H1 (cell line): ENCODE measurements at regions not wholly inside any gene's neighbourhood (a gene's known extent, or its start where the extent isn't known, plus 50 kb on each side); places are given as distances from the start of the nearest gene placed in this dataset.

Experiments used
- CTCF ChIA-PET: fragments of 300-600 bp; sonication (Branson Sonifier 250); formaldehyde crosslinking; loops from one replicate; lab custom pipeline; 2021; ENCODE audit not compliant: partially characterized antibody; lab: Charles Lee
- POLR2A ChIA-PET: fragments of 300-600 bp; sonication (Branson Sonifier 250); formaldehyde crosslinking; loops from one replicate; lab custom pipeline; 2021; ENCODE audit warnings: inconsistent platforms; ENCODE audit not compliant: partially characterized antibody; lab: Charles Lee
- DNase-seq, 2 experiments: peaks; one replicate each; pipeline versions ENCODE4 v3.0.0 to v3.0.0-alpha.2; 2010 to 2022; ENCODE audit warnings: low spot score in 2 of 2, low read depth in 1 of 2, mixed read lengths in 1 of 2
- FAIRE-seq: peaks from 2 replicates; lab custom pipeline; 2011; peaks lifted over from hg19 to GRCh38; lab: Jason Lieb, UNC
- H2AFZ ChIP-seq: 2 replicates; pipeline ENCODE4 v1.8.1; 2012; ENCODE audit warnings: low read length, inconsistent platforms
- H2AK5ac ChIP-seq: 2 replicates; pipeline ENCODE4 v1.6.1; 2013; ENCODE audit warnings: low read depth, low read length
- H2BK120ac ChIP-seq: replicated peaks from 2 replicates; pipeline ENCODE3; 2013; ENCODE audit warnings: low read depth, low read length, inconsistent platforms
- H2BK12ac ChIP-seq: 2 replicates; pipeline ENCODE4 v1.6.1; 2013; ENCODE audit warnings: low read depth, low read length
- H2BK15ac ChIP-seq: 2 replicates; pipeline ENCODE4 v1.6.1; 2013; ENCODE audit warnings: low read length
- H2BK20ac ChIP-seq: 2 replicates; pipeline ENCODE4 v1.6.1; 2013; ENCODE audit warnings: low read length
- H2BK5ac ChIP-seq: 2 replicates; pipeline ENCODE4 v1.6.1; 2013; ENCODE audit warnings: low read depth, low read length
- H3K14ac ChIP-seq: 2 replicates; pipeline ENCODE4 v1.6.1; 2013; ENCODE audit warnings: inconsistent platforms; ENCODE audit not compliant: insufficient read length
- H3K18ac ChIP-seq: 2 replicates; pipeline ENCODE4 v1.6.1; 2013; ENCODE audit warnings: low read length; ENCODE audit errors: extremely low read depth
- H3K23ac ChIP-seq: 2 replicates; pipeline ENCODE4 v1.6.1; 2013; ENCODE audit warnings: inconsistent platforms; ENCODE audit not compliant: insufficient read length
- H3K23me2 ChIP-seq: 2 replicates; pipeline ENCODE4 v1.6.1; 2013; ENCODE audit warnings: low read depth, low read length
- H3K27ac ChIP-seq: 2 replicates; pipeline ENCODE4 v1.6.1; 2011; ENCODE audit warnings: low read depth, low read length, inconsistent platforms
- H3K27me3 ChIP-seq, 4 experiments: replicated peaks in 1 of 4; 1 replicate in 1 of 4; 2 replicates in 3 of 4; pipeline versions ENCODE4 v1.6.1 to v1.8.1; 2011 to 2013; ENCODE audit warnings: low read length in 3 of 4, mild to moderate bottlenecking in 3 of 4, inconsistent platforms in 2 of 4, mixed read lengths in 2 of 4, moderate library complexity in 1 of 4; ENCODE audit not compliant: control insufficient read depth in 3 of 4, insufficient read depth in 3 of 4; ENCODE audit errors: extremely low read depth in 1 of 4
- H3K36me3 ChIP-seq, 4 experiments: 2 replicates each; pipeline versions ENCODE4 v1.6.1 to v1.8.1; 2011 to 2013; ENCODE audit warnings: mild to moderate bottlenecking in 4 of 4, low read length in 3 of 4, moderate library complexity in 2 of 4, control low read depth in 1 of 4, inconsistent platforms in 1 of 4; ENCODE audit not compliant: insufficient read depth in 4 of 4, control insufficient read depth in 2 of 4
- H3K4ac ChIP-seq: replicated peaks from 2 replicates; pipeline ENCODE3; 2013; ENCODE audit warnings: low read length, low read depth, mixed read lengths, inconsistent platforms; ENCODE audit not compliant: insufficient read length
- H3K4me1 ChIP-seq, 4 experiments: replicated peaks in 1 of 4; 1 replicate in 1 of 4; 2 replicates in 3 of 4; pipeline versions ENCODE4 v1.6.1 to v1.8.1; 2011 to 2013; ENCODE audit warnings: low read length in 3 of 4, inconsistent platforms in 2 of 4, mixed read lengths in 1 of 4; ENCODE audit not compliant: insufficient read depth in 4 of 4, control insufficient read depth in 3 of 4
- H3K4me2 ChIP-seq, 2 experiments: 2 replicates each; pipeline versions ENCODE4 v1.6.1 to v1.8.1; 2011 to 2013; ENCODE audit warnings: low read depth in 2 of 2, low read length in 2 of 2, control low read depth in 1 of 2, inconsistent platforms in 1 of 2, mild to moderate bottlenecking in 1 of 2; ENCODE audit not compliant: insufficient read depth in 1 of 2
- H3K4me3 ChIP-seq, 4 experiments: fragments of 200-600, 300-600 bp in 1 of 4; sonication (generic), shearing (Covaris generic), sonication (Bioruptor Twin) in 1 of 4; 2 replicates each; pipeline versions ENCODE4 v1.5.1 to v1.8.1; 2011 to 2016; ENCODE audit warnings: low read length in 4 of 4, low read depth in 3 of 4, control low read depth in 2 of 4, inconsistent platforms in 2 of 4, mild to moderate bottlenecking in 2 of 4, mixed read lengths in 1 of 4, moderate library complexity in 1 of 4; ENCODE audit not compliant: insufficient read depth in 2 of 4; ENCODE audit errors: extremely low read depth in 1 of 4
- H3K56ac ChIP-seq: replicated peaks from 2 replicates; pipeline ENCODE3; 2013; ENCODE audit warnings: low read depth, mild to moderate bottlenecking, mixed read lengths, low read length, inconsistent platforms; ENCODE audit not compliant: insufficient read length
- H3K79me1 ChIP-seq: 2 replicates; pipeline ENCODE4 v1.6.1; 2013; ENCODE audit warnings: low read depth, low read length, control low read depth
- H3K79me2 ChIP-seq, 2 experiments: 2 replicates each; pipeline versions ENCODE4 v1.6.1 to v1.8.1; 2012 to 2013; ENCODE audit warnings: low read length in 2 of 2, mild to moderate bottlenecking in 2 of 2, inconsistent platforms in 1 of 2; ENCODE audit not compliant: insufficient read depth in 2 of 2, control insufficient read depth in 1 of 2
- H3K9ac ChIP-seq, 4 experiments: replicated peaks in 1 of 4; 1 replicate in 1 of 4; 2 replicates in 3 of 4; pipeline versions ENCODE4 v1.6.1 to v1.8.1; 2011 to 2013; ENCODE audit warnings: low read depth in 3 of 4, low read length in 3 of 4, control low read depth in 2 of 4, mild to moderate bottlenecking in 2 of 4, moderate library complexity in 2 of 4, inconsistent platforms in 1 of 4; ENCODE audit errors: extremely low read depth in 1 of 4
- H3K9me3 ChIP-seq, 2 experiments: 2 replicates each; pipeline versions ENCODE4 v1.6.1 to v1.8.1; 2012 to 2013; ENCODE audit warnings: mild to moderate bottlenecking in 2 of 2, moderate library complexity in 2 of 2, control low read depth in 1 of 2, inconsistent platforms in 1 of 2, low read depth in 1 of 2, low read length in 1 of 2, mixed read lengths in 1 of 2; ENCODE audit not compliant: insufficient read depth in 2 of 2
- H4K20me1 ChIP-seq, 2 experiments: replicated peaks in 1 of 2; 2 replicates each; pipeline versions ENCODE3 to v1.8.1; 2011 to 2013; ENCODE audit warnings: inconsistent platforms in 2 of 2, low read length in 2 of 2, mild to moderate bottlenecking in 1 of 2; ENCODE audit not compliant: insufficient read depth in 2 of 2, control insufficient read depth in 1 of 2
- H4K5ac ChIP-seq: 2 replicates; pipeline ENCODE4 v1.6.1; 2013; ENCODE audit warnings: low read length, low read depth, mixed read lengths, inconsistent platforms; ENCODE audit not compliant: insufficient read length
- H4K8ac ChIP-seq: 2 replicates; pipeline ENCODE4 v1.8.0; 2013; ENCODE audit warnings: mild to moderate bottlenecking, moderate library complexity, low read length, inconsistent platforms; ENCODE audit not compliant: insufficient read depth; ENCODE audit errors: extremely low read depth
- H4K91ac ChIP-seq: replicated peaks from 2 replicates; pipeline ENCODE3; 2013; ENCODE audit warnings: low read length, mixed read lengths, inconsistent platforms; ENCODE audit not compliant: insufficient read length
- CBX5 ChIP-seq: fragments of 300-800, 300-1000 bp; sonication (generic); IDR thresholded peaks from 2 replicates; pipeline ENCODE4 v1.7.1; 2016; ENCODE audit warnings: antibody characterized with exemption, low read length, low read depth
- E2F6 ChIP-seq: IDR thresholded peaks from 2 replicates; pipeline ENCODE4 v1.6.1; 2012; ENCODE audit warnings: inconsistent platforms
- EGR1 ChIP-seq: IDR thresholded peaks from 2 replicates; pipeline ENCODE4 v1.6.1; 2011; ENCODE audit warnings: low read depth, low read length, borderline replicate concordance
- EP300 ChIP-seq, 2 experiments: IDR thresholded peaks; 1 replicate in 1 of 2; 2 replicates in 1 of 2; pipeline ENCODE4 v1.6.1; 2011 to 2012; ENCODE audit warnings: low read depth in 2 of 2, low read length in 2 of 2, mild to moderate bottlenecking in 2 of 2, borderline replicate concordance in 1 of 2, inconsistent platforms in 1 of 2, moderate library complexity in 1 of 2
- JUN ChIP-seq: IDR thresholded peaks from 2 replicates; pipeline ENCODE4 v1.6.1; 2011; ENCODE audit warnings: low read depth, mild to moderate bottlenecking, improper control_type of control experiment, low read length
- KDM5A ChIP-seq: fragments of 200-600 bp; IDR thresholded peaks from 2 replicates; pipeline ENCODE4 v1.7.1; 2012; ENCODE audit warnings: mild to moderate bottlenecking, low read length, inconsistent platforms, mixed read lengths
- MAX ChIP-seq: IDR thresholded peaks from 2 replicates; pipeline ENCODE4 v1.6.1; 2012; ENCODE audit warnings: inconsistent platforms
- NANOG ChIP-seq: IDR thresholded peaks from 2 replicates; pipeline ENCODE4 v1.6.1; 2011; ENCODE audit warnings: low read length, low read depth, mild to moderate bottlenecking, inconsistent platforms; ENCODE audit not compliant: insufficient read depth, poor library complexity, severe bottlenecking
- RAD21 ChIP-seq, 2 experiments: IDR thresholded peaks in 1 of 2; conservative IDR thresholded peaks in 1 of 2; 2 replicates each; pipeline ENCODE4 v1.6.1; 2011; ENCODE audit warnings: low read depth in 2 of 2, low read length in 2 of 2, improper control_type of control experiment in 1 of 2, inconsistent platforms in 1 of 2, mild to moderate bottlenecking in 1 of 2, moderate library complexity in 1 of 2
- TAF1 ChIP-seq: IDR thresholded peaks from 2 replicates; pipeline ENCODE4 v1.6.1; 2011; ENCODE audit warnings: mild to moderate bottlenecking, low read depth, low read length
- TBP ChIP-seq: IDR thresholded peaks from 2 replicates; pipeline ENCODE4 v1.6.1; 2011; ENCODE audit warnings: low read depth, low read length, improper control_type of control experiment
- YY1 ChIP-seq: IDR thresholded peaks from 2 replicates; pipeline ENCODE4 v1.6.1; 2011; ENCODE audit warnings: low read depth, mild to moderate bottlenecking, low read length
- WGBS, 2 experiments: shearing (Covaris generic) in 1 of 2; methylation state at CpG; one replicate each; pipeline versions ENCODE4 v1.1.6 to v1.1.7; 2013 to 2015; ENCODE audit warnings: low lambda C conversion rate in 2 of 2, mixed read lengths in 2 of 2, inconsistent platforms in 1 of 2, low coverage in 1 of 2, missing lambda C conversion rate in 1 of 2; ENCODE audit not compliant: insufficient replicate concordance in 2 of 2, insufficient coverage in 1 of 2, insufficient read length in 1 of 2; ENCODE audit errors: extremely low coverage in 1 of 2, missing lambda C conversion rate in 1 of 2; 5-methylcytosine and 5-hydroxymethylcytosine counted together

- H2BK12ac ChIP-seq, result no peak overlapping the region
- H3K79me2 ChIP-seq, result no peaks in the 10 kb centered on the region
- H4K20me1 ChIP-seq, result no peaks in the 10 kb centered on the region
- no peak overlapping the region for H3K4me3 ChIP-seq
- POLR2A ChIA-PET, result interaction anchor here (0.6 kb wide), 1 partner anchor 13 kb away, joined by 3 read pairs; no protein-coding TSS in a partner anchor
- H3K56ac ChIP-seq, result no peak overlapping the region
- no peak overlapping the region for H2BK120ac ChIP-seq
- H3K36me3 ChIP-seq, result no peaks in the 10 kb centered on the region
- CTCF ChIA-PET, result interaction anchor here (0.9 to 4.4 kb wide), 2 partner anchors 13 to 244 kb away, joined by 3 to 25 read pairs; no protein-coding TSS in a partner anchor
- H3K4me1 ChIP-seq, result no peaks in the 10 kb centered on the region
- H2AFZ ChIP-seq, result no peak overlapping the region
- no peak overlapping the region for H3K9ac ChIP-seq
- no peaks in the 10 kb centered on the region for H3K79me1 ChIP-seq
- no peak for TF ChIP-seq CBX5
- TF ChIP-seq TAF1, result no peak
- no peak for TF ChIP-seq EGR1
- no peak for TF ChIP-seq TBP
- no peak for TF ChIP-seq YY1
- no peak for TF ChIP-seq JUN
- no peak for TF ChIP-seq EP300 (IDR thresholded peaks at IDR 0.05; ENCODE audit: borderline replicate concordance in 1 of 2, low read depth in 2 of 2, low read length in 2 of 2)
- TF ChIP-seq RAD21 (IDR thresholded peaks at IDR 0.05 in 1 of 2, conservative IDR thresholded peaks at IDR 0.05 in 1 of 2; ENCODE audit: low read depth in 2 of 2, low read length in 2 of 2), result no peak
- no peak for TF ChIP-seq MAX
- no peak for TF ChIP-seq NANOG
- TF ChIP-seq KDM5A, result no peak
- no peak for TF ChIP-seq E2F6
- H2AK5ac ChIP-seq, result no peak overlapping the region
- WGBS, 2 experiments, result 95% methylated on average over 5 of the region's 5 CpGs; no CpG with 5 or more reads in 1 of the 2 experiments
- H3K14ac ChIP-seq, result no peak overlapping the region
- no peak overlapping the region for H3K23ac ChIP-seq
- H2BK20ac ChIP-seq, result no peak overlapping the region
- FAIRE-seq (no peak), DNase-seq (no peak)
- H4K8ac ChIP-seq, result no peak overlapping the region; the same call in 1 of the 2 replicates
- no peaks in the 10 kb centered on the region for H3K9me3 ChIP-seq
- no peak overlapping the region for H4K91ac ChIP-seq
- H3K27ac ChIP-seq, result no peak overlapping the region
- no peak overlapping the region for H3K4me2 ChIP-seq
- no peaks in the 10 kb centered on the region for H3K23me2 ChIP-seq
- H2BK15ac ChIP-seq, result no peak overlapping the region
- no peak overlapping the region for H2BK5ac ChIP-seq
- no peaks in the 10 kb centered on the region for H3K27me3 ChIP-seq
- no peak overlapping the region for H3K18ac ChIP-seq
- no peak overlapping the region for H4K5ac ChIP-seq
- no peak overlapping the region for H3K4ac ChIP-seq
These were observed 77.4 kb upstream of the KLHL25 start for GRCh38 chr15:85872125-85872524.
